Activated B cell treated with CpG ODN at 0.5 μM for 24 hours (primary cell): ENCODE measurements at regions not wholly inside any gene's neighbourhood (a gene's known extent, or its start where the extent isn't known, plus 50 kb on each side); places are given as distances from the start of the nearest gene placed in this dataset.
"Not testable (repeated sequence)": the region's sequence is repeated elsewhere in the genome, so short reads cannot be mapped to it uniquely, and the experiment has no call there.

Experiments used
- ATAC-seq: fragments of 200-7000 bp; cut with Tn5 transposase; one replicate; pipeline ENCODE4 v1.10.0; 2021; ENCODE audit warnings: low read depth, mild to moderate bottlenecking, moderate library complexity
- CTCF ChIA-PET: fragments of 350-600 bp; sonication (Branson Sonifier 250); formaldehyde crosslinking; loops from one replicate; lab custom pipeline; 2021; ENCODE audit warnings: antibody characterized with exemption; lab: Charles Lee
- POLR2A ChIA-PET: fragments of 350-600 bp; sonication (Branson Sonifier 250); formaldehyde crosslinking; loops from one replicate; lab custom pipeline; 2021; ENCODE audit warnings: antibody characterized with exemption; lab: Charles Lee
- DNase-seq: peaks from one replicate; pipeline ENCODE4 v3.0.0; 2022
- H3K27ac Mint-ChIP-seq: one replicate; pipeline ENCODE4 v1.8.0; 2020; ENCODE audit warnings: mixed read lengths
- H3K27me3 Mint-ChIP-seq: one replicate; pipeline ENCODE4 v1.8.0; 2021; ENCODE audit warnings: mixed read lengths
- H3K36me3 Mint-ChIP-seq: one replicate; pipeline ENCODE4 v1.8.0; 2021; ENCODE audit warnings: low read depth, mixed read lengths
- H3K4me1 Mint-ChIP-seq: one replicate; pipeline ENCODE4 v1.8.0; 2021; ENCODE audit warnings: mixed read lengths
- H3K4me3 Mint-ChIP-seq: one replicate; pipeline ENCODE4 v1.8.0; 2020; ENCODE audit warnings: mild to moderate bottlenecking, mixed read lengths
- H3K9me3 Mint-ChIP-seq: one replicate; pipeline ENCODE4 v1.8.0; 2020; ENCODE audit warnings: mixed read lengths
- intact Hi-C: fragments of 100-400 bp; cut with micrococcal nuclease; formaldehyde crosslinking; loops from one replicate; pipeline ENCODE4 v1.15.1; 2024
- TF ChIP-seq, protein P1 (sequence below): fragments of 200-600 bp; IDR thresholded peaks from one replicate; pipeline ENCODE4 v1.8.0; 2022; ENCODE audit warnings: antibody characterized with exemption, mild to moderate bottlenecking

DNA sequence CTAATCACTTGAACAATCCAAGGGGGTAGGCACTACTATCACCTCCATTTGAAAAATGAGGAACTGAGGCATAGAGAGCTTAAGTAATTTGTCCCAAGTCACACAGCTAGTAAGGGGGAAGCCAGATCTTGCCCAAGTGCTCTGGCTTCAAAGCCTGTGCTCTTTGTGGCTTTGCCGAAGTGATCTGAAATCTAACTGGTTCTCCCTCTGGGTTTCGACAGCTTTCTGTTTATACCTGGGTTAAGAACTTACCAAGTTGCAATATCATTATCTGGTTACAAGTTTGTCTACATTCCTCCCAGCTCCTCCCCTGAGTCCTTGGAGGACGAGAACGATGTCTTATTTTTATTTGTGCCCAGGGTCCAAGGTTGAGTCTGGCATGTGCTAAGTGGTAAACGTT is 125.3 kb upstream of the RAI2 start:
- CTCF ChIA-PET = no interaction called here
- POLR2A ChIA-PET = no interaction called here
- H3K9me3 Mint-ChIP-seq = peaks cover 2% of the 10 kb centered on the region
- intact Hi-C loops = no loop called here
- DNase-seq = no peak
- H3K27ac Mint-ChIP-seq = no peak overlapping the region
- no peaks in the 10 kb centered on the region for H3K36me3 Mint-ChIP-seq
- H3K4me3 Mint-ChIP-seq = no peak overlapping the region
- no peak for ATAC-seq
- H3K27me3 Mint-ChIP-seq = no peaks in the 10 kb centered on the region
- TF ChIP-seq, protein P1, sequence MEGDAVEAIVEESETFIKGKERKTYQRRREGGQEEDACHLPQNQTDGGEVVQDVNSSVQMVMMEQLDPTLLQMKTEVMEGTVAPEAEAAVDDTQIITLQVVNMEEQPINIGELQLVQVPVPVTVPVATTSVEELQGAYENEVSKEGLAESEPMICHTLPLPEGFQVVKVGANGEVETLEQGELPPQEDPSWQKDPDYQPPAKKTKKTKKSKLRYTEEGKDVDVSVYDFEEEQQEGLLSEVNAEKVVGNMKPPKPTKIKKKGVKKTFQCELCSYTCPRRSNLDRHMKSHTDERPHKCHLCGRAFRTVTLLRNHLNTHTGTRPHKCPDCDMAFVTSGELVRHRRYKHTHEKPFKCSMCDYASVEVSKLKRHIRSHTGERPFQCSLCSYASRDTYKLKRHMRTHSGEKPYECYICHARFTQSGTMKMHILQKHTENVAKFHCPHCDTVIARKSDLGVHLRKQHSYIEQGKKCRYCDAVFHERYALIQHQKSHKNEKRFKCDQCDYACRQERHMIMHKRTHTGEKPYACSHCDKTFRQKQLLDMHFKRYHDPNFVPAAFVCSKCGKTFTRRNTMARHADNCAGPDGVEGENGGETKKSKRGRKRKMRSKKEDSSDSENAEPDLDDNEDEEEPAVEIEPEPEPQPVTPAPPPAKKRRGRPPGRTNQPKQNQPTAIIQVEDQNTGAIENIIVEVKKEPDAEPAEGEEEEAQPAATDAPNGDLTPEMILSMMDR = no peak
- no peaks in the 10 kb centered on the region for H3K4me1 Mint-ChIP-seq

DNA sequence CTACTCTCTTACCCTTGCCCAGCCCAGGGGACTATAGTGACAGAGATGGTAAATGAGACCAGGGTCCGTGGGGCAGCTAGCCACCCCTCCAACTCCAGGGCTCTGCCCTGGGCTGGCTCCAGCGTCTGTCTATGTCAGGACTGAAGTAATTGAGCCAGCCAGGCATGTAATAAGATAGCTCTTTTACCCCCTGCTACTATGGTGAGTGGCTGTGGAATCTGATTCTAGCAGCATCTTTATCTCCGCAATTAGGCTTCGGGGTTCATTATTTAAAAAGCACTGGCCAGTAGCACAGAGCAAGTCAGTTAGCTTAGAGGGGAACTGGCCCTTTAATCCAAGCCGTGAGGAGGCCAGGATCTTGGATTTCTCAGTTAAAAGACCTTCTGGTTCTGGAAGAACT is 123.3 kb upstream of the RAI2 start:
- H3K27me3 Mint-ChIP-seq = no peaks in the 10 kb centered on the region
- peaks cover 2% of the 10 kb centered on the region for H3K9me3 Mint-ChIP-seq
- TF ChIP-seq, protein P1 = no peak
- H3K27ac Mint-ChIP-seq = no peak overlapping the region
- intact Hi-C loops = no loop called here
- H3K4me3 Mint-ChIP-seq = no peak overlapping the region
- ChIA-PET CTCF (no interaction called here), POLR2A (no interaction called here)
- H3K4me1 Mint-ChIP-seq = no peaks in the 10 kb centered on the region
- no peak for ATAC-seq
- no peak for DNase-seq
- H3K36me3 Mint-ChIP-seq = no peaks in the 10 kb centered on the region

DNA sequence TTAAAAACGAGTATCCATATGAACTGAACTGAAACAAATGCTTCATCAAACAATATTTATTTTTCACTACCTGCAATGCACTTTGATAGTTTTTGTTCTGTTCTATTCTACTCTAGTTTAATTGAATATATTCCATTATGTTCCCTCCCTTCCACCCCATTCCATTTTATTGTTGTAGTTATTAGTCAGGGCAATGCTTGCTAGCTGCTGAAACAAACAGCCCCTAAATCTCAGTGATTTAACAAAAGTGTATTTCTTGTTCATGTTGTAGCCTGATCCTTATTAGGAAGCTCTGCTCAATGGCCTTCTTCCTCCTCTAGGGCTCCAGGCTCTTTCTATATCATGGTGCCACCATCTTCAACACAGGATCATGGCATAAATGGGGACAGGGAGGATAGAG is 122.3 kb upstream of the RAI2 start:
- Mint-ChIP-seq H3K4me3 (no peak overlapping the region), H3K4me1 (no peaks in the 10 kb centered on the region), H3K36me3 (no peaks in the 10 kb centered on the region), H3K27me3 (no peaks in the 10 kb centered on the region), H3K27ac (no peak overlapping the region), H3K9me3 (peaks cover 2% of the 10 kb centered on the region)
- ChIA-PET CTCF (no interaction called here), POLR2A (no interaction called here)
- TF ChIP-seq, protein P1 = no peak
- no peak for ATAC-seq
- intact Hi-C loops = no loop called here
- no peak for DNase-seq

DNA sequence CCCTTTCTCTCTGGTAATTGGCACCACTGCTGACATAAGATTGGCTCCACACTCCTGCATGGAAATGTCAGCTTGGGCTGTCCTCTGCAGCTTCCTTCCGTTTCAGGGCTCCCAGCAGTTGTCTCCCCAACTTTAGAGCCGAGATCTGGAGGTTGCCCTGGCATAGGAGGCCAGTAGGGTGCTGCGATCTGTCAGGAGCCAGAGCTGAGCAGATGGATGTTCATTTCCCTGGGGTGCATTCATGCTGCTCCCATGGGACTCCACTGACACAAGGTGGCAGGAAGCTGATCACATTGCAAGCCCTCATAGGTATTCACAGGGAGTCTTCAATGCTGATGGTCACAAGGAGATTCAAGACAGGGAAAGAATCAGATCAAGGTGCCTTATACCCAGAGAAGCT is 116.6 kb upstream of the RAI2 start:
- Mint-ChIP-seq H3K27ac (no peak overlapping the region), H3K4me3 (no peak overlapping the region), H3K36me3 (no peaks in the 10 kb centered on the region), H3K27me3 (no peaks in the 10 kb centered on the region), H3K9me3 (no peaks in the 10 kb centered on the region), H3K4me1 (no peaks in the 10 kb centered on the region)
- TF ChIP-seq, protein P1 = no peak
- DNase-seq (no peak), ATAC-seq (no peak)
- ChIA-PET CTCF (no interaction called here), POLR2A (no interaction called here)
- intact Hi-C loops = no loop called here

DNA sequence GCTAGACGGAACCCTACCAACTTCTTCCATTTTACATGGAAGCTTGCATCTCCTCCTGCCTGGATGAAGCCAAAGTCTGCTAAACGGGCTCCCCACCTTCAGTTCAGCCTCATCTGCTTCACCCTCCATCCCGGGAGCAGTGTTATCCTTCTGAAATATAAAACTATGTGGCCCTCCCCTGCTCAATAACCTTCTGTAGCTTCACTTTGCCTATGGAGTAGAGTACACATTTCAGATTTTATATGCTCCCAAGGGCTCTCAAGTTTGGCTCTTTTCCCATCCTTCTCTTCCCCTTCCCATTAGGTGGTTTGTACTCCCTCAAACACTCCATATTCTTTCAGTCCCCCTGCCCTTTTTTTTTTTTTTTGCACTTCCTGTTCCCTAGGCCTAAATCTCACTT is 115.9 kb upstream of the RAI2 start:
- intact Hi-C loops = no loop called here
- no peak for ATAC-seq
- Mint-ChIP-seq H3K4me1 (no peaks in the 10 kb centered on the region), H3K4me3 (no peak overlapping the region), H3K9me3 (no peaks in the 10 kb centered on the region), H3K27ac (no peak overlapping the region), H3K36me3 (no peaks in the 10 kb centered on the region), H3K27me3 (no peaks in the 10 kb centered on the region)
- DNase-seq = no peak
- POLR2A ChIA-PET = no interaction called here
- CTCF ChIA-PET = no interaction called here
- TF ChIP-seq, protein P1 = no peak

DNA sequence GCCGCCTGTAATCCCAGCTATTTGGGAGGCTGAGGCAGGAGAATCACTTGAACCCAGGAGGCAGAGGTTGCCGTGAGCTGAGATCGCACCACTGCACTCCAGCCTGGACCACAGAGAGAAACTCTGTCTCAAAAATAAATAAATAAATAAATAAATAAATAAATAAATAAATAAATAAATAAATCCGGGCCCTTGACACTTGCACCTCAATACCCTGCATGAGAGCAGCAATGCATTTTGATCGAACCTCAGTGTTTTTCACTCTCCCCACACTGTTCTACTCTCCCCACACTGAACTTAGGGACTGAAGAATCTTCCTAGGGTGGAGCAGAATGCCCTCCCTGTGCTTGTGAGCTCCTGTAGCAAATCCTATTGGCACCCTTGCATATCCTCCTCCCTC is 114.3 kb upstream of the RAI2 start:
- intact Hi-C loops, DNase-seq, H3K36me3 Mint-ChIP-seq, CTCF ChIA-PET, POLR2A ChIA-PET, H3K9me3 Mint-ChIP-seq, H3K4me1 Mint-ChIP-seq, H3K27me3 Mint-ChIP-seq, H3K27ac Mint-ChIP-seq, ATAC-seq, H3K4me3 Mint-ChIP-seq: not testable (repeated sequence)
